Liver (tissue), 3 donors: ENCODE measurements at regions not wholly inside any gene's neighbourhood (a gene's known extent, or its start where the extent isn't known, plus 50 kb on each side); places are given as distances from the start of the nearest gene placed in this dataset.

ENCODE experiments used
- EGR1 ChIP-seq, 2 donors: IDR thresholded peaks; 2 replicates each; pipeline ENCODE4 v1.6.1; 2016 to 2018; ENCODE audit warnings: antibody characterized with exemption in 2 of 2, low read depth in 2 of 2
- GABPA ChIP-seq, 2 donors: IDR thresholded peaks in 1 of 2; conservative IDR thresholded peaks in 1 of 2; 2 replicates each; pipeline ENCODE4 v1.6.1; 2016; ENCODE audit warnings: antibody characterized with exemption in 2 of 2, mild to moderate bottlenecking in 1 of 2, moderate library complexity in 1 of 2
- HNF4A ChIP-seq, 2 donors: conservative IDR thresholded peaks; 2 replicates each; pipeline ENCODE4 v1.6.1; 2016; ENCODE audit warnings: antibody characterized with exemption in 2 of 2, mild to moderate bottlenecking in 2 of 2
- JUND ChIP-seq, 2 donors: IDR thresholded peaks; 2 replicates each; pipeline ENCODE4 v1.6.1; 2016; ENCODE audit warnings: antibody characterized with exemption in 2 of 2
- SP1 ChIP-seq: IDR thresholded peaks from 2 replicates; pipeline ENCODE4 v1.6.1; 2018; ENCODE audit warnings: antibody characterized with exemption, mild to moderate bottlenecking
- YY1 ChIP-seq: IDR thresholded peaks from 2 replicates; pipeline ENCODE4 v1.6.1; 2016; ENCODE audit warnings: antibody characterized with exemption, mild to moderate bottlenecking
- TF ChIP-seq, protein P1 (sequence below): fragments of 150-350 bp; IDR thresholded peaks from 2 replicates; pipeline ENCODE4 v1.5.1; 2017; ENCODE audit warnings: improper control_type of control experiment, low read depth, low read length; ENCODE audit not compliant: missing input control
- TF ChIP-seq, protein P2 (sequence below): IDR thresholded peaks from 2 replicates; pipeline ENCODE4 v1.6.1; 2016; ENCODE audit warnings: antibody characterized with exemption
- TF ChIP-seq, protein P3 (sequence below): IDR thresholded peaks from 2 replicates; pipeline ENCODE4 v1.6.1; 2016; ENCODE audit warnings: antibody characterized with exemption
- donor health status: healthy.
- donor health status: healthy.

DNA sequence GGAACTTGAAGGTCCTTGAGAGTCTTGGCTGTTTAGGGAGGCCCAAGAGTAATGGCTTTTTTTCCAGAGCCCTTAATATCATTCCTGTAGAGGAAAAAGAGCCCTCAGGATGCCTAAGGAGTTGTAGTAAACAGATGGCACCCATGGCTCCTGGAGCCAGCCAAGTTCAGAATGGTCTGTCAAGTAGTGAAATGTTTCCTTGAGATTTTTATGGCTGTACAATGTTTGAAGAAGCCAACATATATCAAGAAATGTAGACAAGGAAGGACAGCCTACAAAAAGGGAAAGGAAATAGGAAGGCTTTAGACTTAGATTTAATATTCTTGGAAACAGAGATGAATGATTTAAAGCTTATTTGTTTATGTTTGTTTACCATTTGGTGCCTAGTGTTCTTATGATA lies 334.8 kb downstream of the SATB1 start:
- TF ChIP-seq, protein P1, sequence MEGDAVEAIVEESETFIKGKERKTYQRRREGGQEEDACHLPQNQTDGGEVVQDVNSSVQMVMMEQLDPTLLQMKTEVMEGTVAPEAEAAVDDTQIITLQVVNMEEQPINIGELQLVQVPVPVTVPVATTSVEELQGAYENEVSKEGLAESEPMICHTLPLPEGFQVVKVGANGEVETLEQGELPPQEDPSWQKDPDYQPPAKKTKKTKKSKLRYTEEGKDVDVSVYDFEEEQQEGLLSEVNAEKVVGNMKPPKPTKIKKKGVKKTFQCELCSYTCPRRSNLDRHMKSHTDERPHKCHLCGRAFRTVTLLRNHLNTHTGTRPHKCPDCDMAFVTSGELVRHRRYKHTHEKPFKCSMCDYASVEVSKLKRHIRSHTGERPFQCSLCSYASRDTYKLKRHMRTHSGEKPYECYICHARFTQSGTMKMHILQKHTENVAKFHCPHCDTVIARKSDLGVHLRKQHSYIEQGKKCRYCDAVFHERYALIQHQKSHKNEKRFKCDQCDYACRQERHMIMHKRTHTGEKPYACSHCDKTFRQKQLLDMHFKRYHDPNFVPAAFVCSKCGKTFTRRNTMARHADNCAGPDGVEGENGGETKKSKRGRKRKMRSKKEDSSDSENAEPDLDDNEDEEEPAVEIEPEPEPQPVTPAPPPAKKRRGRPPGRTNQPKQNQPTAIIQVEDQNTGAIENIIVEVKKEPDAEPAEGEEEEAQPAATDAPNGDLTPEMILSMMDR, result no peak
- TF ChIP-seq JUND (IDR thresholded peaks at IDR 0.05) (no peak), GABPA (IDR thresholded peaks at IDR 0.05 in 1 of 2, conservative IDR thresholded peaks at IDR 0.05 in 1 of 2) (no peak), YY1 (no peak), SP1 (no peak), HNF4A (conservative IDR thresholded peaks at IDR 0.05) (no peak), EGR1 (IDR thresholded peaks at IDR 0.05; ENCODE audit: low read depth in 2 of 2) (no peak)
- TF ChIP-seq, protein P2, sequence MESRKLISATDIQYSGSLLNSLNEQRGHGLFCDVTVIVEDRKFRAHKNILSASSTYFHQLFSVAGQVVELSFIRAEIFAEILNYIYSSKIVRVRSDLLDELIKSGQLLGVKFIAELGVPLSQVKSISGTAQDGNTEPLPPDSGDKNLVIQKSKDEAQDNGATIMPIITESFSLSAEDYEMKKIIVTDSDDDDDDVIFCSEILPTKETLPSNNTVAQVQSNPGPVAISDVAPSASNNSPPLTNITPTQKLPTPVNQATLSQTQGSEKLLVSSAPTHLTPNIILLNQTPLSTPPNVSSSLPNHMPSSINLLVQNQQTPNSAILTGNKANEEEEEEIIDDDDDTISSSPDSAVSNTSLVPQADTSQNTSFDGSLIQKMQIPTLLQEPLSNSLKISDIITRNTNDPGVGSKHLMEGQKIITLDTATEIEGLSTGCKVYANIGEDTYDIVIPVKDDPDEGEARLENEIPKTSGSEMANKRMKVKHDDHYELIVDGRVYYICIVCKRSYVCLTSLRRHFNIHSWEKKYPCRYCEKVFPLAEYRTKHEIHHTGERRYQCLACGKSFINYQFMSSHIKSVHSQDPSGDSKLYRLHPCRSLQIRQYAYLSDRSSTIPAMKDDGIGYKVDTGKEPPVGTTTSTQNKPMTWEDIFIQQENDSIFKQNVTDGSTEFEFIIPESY, result no peak
- TF ChIP-seq, protein P3, sequence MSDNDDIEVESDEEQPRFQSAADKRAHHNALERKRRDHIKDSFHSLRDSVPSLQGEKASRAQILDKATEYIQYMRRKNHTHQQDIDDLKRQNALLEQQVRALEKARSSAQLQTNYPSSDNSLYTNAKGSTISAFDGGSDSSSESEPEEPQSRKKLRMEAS, result no peak
